NAMALWA (cell line): ENCODE measurements at regions not wholly inside any gene's neighbourhood (a gene's known extent, or its start where the extent isn't known, plus 50 kb on each side); places are given as distances from the start of the nearest gene placed in this dataset.
"Not testable (repeated sequence)": the region's sequence is repeated elsewhere in the genome, so short reads cannot be mapped to it uniquely, and the experiment has no call there.

Experiments used
- DNase-seq: peaks from one replicate; pipeline ENCODE4 v3.0.0-alpha.2; 2015; ENCODE audit warnings: low spot score

DNA sequence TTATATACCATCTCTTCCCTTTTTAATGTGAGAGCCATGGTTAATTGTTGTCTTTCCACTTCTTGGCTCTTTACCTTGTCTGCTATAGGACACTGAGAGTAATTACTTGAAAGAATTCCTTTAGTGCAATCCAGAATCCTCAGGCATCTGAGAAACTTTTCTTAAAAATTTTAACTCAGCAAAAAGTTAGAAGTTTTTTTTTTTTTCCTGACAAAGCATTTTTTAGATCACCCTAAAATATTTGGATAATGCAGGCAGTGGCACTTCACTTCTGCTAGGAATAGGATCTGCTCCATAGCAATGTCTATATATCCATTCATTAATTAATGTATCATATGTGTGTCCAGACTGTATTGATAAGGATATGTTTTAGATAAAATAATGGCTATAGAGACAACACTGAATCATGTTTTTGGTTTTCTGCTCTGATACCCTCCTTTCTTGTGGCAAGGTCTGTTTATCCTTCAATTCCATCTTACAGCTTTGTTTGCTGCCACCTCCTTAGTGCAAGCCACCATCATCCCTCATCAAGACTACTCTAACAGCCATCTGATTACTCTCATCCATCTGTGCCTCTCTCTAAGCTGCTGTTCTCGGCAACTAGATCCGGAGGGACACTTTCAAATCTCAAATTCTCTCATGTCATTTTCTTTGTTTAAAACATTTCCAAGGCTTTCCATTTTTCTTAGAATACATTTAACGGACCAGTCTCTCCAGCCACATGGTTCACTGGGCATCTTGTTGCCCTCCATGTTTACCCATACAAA is 563.5 kb downstream of the EDEM1 start:
- no peak for DNase-seq

DNA sequence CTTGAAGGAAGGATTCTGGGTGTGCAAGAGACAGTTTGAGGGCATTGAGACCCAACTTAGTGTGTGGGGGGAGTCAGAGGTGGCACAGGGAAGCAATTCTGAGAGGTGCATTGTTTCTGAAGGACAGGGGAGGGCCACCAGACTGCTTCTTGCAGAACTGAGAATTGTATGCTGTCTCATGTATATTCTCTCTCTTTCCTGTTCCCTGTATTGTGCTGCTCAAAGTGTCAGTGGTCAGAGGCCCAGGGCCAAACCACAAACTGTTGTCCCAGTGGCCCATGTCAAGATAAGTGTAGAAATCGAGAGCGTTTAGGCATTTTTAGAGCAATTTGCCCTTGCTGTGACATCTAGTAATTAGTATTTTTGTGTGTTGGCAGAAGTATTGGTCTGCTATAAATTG is 567.1 kb downstream of the EDEM1 start:
- DNase-seq, result no peak

DNA sequence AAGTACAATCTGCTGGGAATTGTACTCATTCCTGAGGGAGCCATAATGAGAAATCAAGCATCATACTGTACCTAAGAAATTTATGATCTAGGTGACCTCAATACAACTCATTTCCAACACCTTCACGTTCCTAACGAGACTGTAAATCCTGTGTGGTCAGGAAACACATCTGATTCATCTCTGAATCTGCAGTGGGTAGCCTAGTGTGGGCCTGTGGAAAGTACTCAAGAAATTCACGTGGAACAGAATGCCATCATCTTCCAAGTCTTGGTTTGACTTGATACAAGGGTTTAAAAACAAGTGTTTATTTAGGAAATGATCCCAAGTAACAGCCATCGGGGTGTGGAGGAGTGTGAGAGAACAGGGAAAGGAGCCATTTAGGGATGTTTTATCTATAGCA is 568.9 kb downstream of the EDEM1 start:
- no peak for DNase-seq

DNA sequence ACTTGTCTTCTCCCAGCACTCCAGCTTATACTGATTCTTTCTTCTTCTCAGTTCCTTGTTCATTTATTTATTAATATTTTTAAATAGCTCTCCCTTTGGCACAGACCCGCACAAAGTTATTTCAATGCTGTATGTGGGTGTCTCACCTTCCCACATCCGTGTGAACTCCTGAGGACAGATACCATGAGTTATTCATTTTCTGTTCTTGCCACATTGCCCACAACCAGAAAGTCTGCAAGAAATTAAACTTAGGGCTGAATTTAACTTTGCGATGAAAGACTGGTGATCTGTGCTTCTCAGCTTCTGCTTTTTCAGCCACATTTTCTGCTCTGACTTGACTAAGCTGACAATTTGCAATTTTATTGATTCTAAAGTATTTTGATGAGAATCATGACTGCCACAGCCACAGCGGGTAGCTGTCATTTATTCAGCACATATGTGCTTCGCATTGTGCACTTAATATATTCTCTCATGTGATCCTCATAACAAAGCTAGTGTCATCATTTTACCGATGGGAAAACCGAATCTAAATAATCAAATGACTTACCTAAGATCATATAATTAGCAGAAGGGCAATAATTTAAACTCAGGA is 569.8 kb downstream of the EDEM1 start:
- no peak for DNase-seq

DNA sequence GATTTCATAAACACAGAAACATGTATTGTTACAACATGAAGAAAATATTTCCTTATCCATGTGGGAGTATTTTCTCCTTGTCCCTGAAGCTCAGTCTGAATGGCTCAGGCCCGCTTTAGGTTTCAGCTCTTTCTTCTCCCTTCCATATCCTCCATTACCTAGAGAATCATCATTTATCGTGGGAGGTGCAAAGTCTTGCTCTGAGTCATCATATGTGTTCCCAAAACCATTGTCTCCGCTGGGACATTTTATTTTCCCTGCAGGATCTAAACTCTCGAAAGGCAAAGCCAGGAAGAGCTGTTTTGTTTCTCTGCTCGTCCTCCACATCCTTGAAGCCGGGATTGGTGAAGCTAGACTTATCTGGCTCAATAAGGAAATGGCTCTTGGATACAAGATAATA is 571.2 kb downstream of the EDEM1 start:
- no peak for DNase-seq

DNA sequence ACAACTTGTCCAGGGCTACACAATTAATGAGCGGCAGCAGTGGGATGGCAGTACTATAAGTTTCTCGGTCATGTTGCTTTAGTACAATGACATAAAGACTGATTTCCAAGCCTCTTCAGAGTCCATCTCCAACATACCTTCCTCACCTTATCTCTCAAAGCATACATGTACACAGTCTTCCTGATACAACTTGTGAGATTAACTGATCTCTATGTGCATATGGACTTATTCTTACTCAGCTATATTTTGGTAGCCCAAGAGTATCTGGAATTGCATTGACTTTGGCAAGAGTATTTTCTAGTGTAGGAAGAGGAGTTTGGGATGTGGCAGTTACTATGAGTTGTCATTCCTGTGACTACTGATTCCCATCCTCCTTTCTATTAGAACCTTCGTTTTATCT is 575.0 kb downstream of the EDEM1 start:
- DNase-seq, result no peak

DNA sequence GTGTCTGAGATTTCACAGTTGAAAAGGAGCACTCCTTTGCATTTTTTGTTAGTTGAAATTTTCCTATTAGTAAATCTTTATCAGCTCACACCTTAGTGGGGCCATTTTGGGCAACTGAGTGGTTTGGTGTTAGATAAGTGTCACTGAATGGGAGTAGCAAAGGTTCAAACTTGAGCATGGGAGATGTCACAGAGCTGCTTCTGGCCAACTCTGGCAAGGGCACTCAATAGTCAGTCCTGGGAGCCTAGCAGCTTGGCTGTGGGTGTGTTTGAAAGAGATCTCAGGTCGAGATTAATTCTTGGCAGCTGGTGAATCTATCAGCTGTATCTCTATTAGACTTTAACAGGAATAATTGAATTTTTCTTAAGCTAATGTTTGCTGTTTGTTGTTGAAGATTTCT is 579.3 kb downstream of the EDEM1 start:
- DNase-seq, result no peak

DNA sequence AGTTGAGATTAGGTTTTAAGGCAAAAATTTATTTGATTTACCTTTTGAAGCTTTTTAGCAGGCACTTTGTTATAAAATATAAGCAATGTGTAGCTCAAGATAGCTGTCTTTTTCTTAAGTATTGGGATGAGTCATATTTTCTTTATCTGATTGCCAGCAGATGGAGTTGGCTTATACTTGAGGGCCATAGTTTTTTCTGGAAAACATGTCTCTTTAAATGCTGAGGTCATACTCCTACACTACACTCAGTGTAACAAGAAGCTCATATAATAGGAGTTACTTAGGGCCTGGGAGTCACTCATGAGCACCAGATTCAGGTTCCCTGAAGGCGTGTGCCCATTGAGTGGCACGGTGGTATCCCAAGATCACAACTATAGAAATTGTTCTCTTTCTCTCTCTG is 579.8 kb downstream of the EDEM1 start:
- no peak for DNase-seq

DNA sequence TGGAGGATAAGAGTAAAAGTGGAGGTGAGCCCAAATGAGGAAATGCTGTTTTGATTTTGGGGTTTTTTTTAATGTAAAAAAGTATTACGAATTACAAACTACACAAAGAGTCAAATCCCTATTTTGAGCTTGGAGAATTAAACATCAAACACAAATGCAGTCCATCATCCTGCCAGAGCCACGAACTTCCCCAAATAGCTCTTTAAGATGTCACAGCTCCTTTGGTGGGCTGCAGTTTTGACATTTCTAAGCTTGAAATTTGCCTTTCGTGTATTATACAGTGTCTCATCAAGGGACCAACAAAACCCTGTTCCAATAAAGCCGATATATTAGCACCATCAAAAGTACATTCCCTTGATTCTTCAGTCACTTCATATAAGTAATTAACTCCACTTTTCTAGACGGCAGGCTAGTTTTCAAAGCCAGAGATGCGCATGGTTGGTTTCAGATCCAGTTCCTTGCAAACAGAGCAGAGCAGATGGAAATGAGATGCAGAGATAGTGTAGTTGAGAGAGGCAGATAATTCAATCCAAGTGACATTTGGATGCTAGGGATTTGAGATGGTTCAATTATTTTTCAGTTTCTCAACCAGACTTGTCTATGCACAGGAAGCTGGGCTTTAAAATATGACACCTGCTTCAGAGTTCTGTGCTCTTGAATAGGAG is 580.9 kb downstream of the EDEM1 start:
- no peak for DNase-seq

DNA sequence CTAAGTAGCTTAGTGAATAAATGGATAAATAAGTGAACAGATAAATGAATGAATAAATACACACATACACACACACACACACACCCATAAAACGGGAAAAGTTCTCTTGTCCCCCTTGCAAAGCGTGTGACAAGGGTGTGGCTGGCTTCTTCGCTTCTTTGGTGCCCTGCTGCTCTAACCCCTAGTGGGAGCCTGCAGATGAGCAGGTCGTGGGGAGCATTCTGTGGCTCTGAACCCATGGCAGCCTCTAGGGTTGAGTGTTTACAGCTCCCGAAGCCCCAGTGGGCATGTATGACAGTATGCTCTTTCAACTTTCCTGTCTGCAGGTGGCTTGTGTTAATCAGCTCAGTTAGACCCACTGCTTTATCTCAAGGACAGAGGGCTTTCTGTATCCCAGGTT is 582.3 kb downstream of the EDEM1 start:
- peak; percentile 6 for DNase-seq

DNA sequence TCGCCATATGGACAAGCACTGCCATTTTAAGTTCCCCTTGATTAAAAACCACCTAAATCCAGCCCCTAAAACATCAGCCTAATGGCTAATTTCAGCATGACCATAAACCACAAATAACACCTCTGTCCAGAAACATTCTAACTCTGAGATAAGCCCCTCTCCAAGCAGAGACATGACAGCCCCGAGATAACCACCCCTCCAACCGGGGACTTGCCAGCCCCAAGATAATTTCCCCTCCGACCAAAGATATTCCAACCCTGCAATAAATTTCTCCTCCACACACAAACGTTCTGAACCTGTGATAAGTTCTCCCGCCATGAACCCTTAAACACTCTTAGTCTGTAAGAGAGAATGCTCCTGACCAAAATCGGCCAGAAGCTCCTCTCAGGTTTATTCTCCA is 586.8 kb downstream of the EDEM1 start:
- DNase-seq, result no peak

DNA sequence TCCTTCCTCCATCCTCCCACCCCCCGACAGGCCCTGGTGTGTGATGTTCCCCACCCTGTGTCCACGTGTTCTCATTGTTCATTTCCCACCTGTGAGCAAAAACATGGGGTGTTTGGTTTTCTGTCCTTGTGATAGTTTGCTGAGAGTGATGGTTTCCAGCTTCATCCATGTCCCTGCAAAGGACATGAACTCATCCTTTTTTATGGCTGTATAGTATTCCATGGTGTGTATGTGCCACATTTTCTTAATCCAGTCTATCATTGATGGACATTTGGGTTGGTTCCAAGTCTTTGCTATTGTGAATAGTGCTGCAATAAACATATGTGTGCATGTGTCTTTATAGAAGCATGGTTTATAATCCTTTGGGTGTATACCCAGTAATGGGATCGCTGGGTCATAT is 587.6 kb downstream of the EDEM1 start:
- DNase-seq, result not testable (repeated sequence)

DNA sequence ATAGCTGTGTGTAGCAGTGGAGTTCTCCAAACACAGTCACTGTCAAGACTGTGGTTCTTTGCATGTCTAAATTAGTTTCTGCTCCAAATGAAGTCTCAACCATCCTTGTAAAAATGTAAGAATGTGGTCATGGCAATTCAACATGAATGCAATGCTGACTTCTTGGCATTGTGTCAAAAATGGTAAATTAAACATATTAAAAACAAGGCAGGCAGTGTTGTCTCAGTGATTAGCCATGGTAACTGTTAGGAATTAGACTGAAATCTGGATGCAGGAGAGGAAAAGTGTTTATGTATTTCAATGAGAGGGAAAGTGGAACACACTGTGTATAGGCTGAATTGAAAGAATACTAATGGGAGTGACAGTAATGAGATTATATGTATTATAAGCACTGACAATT is 597.2 kb downstream of the EDEM1 start:
- DNase-seq, result no peak

DNA sequence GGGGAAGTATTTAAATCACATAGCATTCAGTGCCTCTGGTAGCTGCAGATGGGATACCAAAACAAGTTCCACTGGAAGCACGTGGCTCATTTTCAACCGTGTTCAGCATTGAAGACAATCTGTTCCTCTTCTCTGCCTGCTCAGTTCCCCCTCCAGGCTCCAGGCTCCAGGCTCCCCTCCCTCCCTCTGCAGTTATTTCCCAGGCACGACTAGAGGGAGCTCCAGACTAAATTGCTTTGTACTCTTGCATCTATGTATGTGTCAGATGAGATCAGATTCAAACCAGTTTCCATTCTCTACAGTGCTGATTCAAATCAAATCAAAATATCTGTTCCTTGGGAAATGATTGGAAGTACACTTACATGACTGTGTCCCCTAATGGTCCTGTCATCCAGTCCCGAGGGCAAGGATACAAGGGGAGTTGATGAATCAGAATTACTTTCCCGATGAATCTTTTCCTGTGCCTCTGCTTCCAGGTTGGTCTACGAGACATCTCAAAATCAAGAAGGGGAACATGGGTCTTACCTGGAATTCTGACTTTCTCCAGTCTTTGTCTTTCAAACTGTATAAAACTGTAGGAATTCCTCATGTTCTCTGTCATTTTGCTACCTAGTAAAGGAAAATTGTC is 600.5 kb downstream of the EDEM1 start:
- no peak for DNase-seq

DNA sequence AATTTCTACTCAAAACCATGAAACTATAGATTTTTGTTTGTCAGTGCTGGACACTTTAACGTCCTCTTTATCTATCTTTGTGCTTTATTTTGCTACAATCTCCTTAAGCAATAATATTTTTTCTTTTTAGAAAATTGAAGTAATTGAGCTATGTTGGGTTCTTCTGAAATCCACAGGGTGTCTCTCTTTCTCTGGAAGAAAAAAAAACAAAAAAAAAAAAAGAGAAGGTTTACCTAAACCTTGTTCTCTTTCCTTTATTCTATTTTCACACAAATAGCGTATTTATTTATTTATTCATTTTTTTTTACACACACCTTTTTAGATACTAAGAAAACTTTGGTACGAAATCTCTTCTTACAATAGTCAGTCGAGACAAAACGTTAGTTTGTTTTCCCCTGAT is 601.0 kb downstream of the EDEM1 start:
- DNase-seq, result no peak

DNA sequence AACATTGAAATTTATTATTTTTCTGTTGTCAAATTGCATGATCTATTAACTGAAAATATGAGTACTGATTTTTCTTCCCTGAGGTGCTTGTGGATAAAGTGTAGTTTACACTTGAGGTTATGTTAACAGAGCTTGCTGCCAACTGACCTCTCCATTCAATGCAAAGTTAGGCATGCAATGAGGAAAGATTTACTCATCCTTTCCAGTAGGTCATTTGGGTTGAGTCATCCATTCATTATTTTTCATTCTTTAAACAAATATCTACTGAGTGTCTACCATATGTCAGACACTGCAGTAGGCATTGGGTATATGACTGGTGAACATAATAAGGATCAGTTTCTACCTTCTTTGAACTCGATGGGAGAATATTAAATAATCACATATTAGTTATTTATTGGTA is 604.1 kb downstream of the EDEM1 start:
- DNase-seq, result no peak

DNA sequence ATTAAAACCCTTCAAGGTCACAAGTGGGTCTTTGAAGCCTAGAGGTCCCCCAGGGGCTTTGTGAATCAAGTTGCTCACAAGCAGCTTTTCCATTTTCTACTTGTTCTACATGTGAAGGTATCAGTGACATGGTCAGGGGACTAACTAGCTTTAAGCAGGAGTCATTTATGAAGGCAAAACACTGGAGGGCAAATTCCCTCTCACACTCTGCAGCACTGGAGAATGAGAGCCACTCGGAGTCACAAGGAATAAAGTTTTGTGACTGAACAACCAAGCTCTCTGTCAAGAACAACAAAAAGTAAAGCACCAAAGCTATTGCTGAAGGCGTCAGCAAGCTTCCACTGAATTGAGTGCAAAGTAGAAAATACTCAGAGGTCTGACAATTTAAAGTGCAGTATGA is 609.0 kb downstream of the EDEM1 start:
- no peak for DNase-seq

DNA sequence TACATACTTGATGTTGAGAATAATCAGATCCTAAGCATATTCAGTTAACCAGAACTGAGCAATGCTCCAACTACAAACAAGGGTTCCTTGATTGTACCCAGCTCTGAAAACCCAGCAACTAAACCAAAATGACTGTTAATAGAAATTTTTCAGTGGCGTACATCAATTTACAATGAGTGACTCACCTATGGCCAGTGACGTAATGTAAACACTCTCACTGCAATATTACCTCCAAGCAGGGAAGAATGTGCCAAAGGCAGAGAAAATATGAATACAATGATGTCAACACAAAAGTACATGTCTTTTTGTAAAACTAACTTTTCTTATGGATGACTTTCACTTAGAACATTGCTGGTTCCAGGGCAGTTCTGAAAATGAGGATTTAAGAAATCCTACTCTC is 611.3 kb downstream of the EDEM1 start:
- DNase-seq, result no peak

DNA sequence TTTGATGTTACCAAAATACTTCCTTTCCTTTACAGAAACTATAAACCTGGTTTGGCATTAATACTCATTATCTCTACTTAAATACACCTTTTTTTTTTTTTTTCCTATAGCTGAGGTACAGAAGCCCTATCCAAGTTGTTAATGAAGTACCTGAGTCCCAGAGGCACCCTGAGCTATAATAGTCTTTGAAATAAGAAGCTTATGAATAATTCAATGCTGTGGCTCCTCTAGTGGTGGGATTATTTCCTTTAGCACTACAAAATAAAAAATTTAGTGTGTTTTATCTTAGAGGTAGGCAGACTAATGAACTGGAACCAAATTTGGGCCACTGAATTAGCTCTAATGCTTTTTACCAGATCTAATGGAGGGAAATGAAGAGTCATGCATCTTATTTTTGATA is 611.9 kb downstream of the EDEM1 start:
- peak; percentile 5 for DNase-seq

DNA sequence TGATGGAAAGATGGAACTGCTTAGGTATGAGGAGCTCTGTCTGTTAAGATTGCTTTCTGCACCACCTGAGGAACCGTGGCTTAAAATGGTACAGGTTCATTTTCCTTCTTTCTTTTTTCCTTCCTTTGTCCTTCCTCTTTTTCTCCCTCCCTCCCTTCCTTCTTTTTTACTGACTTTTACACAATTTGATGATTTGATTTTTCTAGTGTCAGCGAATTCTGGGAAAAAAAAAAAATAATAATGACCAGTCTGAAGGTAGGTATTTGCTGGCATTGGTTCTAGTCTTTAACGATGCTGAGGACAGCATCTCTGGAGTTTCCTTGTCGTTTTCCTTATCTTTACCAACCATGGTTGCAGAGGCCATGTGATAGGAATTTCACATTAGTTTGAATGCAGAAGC is 613.5 kb downstream of the EDEM1 start:
- no peak for DNase-seq

DNA sequence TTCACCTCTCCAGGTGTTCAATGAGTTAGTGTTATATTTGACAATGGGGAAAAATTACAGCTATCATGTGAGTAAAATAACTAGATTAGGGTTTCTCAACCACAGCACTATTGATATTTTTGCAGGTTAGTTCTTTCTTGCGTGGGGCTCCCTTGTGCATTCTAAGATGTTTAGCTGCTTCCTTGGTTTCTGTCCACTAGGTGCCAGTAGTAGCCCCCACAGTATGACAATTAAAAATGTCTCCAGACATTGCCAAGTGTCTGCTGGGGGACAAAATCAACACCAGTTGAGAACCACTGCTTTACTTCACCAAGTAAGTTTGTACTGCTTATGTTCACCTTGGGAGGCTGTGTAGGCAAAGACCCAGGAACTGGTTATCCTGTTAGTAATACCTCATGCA is 618.7 kb downstream of the EDEM1 start:
- DNase-seq, result peak; percentile 30

DNA sequence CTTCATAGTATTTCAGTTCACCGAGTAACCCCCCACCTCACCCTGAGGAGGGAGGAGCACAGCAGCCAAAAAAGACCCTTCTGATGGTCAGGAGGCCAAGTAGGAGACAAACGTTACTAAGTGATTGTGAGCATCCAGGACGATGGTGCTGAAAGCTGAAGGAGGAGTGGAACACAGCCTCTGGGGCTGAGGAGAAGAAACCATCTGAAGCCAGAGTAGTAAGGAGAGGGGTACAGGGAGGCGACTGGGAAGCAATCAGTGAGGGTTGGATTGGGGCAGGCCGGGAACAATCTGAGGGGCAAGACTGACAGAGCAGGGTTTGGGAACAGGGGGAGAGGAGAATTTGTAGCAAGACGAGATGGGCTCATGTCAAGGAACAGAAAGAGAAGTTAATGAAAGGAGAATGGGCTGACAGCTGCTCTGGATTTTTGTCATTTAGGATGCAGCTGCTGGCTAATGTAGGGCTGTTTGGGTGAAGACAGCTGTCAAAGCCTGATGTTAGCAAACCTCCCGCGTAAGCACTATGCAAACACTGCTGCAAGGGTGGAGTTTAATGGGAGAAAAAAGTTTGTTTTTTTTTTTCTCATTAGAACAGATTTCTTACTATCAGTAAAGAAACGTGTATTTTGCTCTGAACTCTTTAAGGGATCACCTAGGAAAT is 622.2 kb downstream of the EDEM1 start:
- no peak for DNase-seq

DNA sequence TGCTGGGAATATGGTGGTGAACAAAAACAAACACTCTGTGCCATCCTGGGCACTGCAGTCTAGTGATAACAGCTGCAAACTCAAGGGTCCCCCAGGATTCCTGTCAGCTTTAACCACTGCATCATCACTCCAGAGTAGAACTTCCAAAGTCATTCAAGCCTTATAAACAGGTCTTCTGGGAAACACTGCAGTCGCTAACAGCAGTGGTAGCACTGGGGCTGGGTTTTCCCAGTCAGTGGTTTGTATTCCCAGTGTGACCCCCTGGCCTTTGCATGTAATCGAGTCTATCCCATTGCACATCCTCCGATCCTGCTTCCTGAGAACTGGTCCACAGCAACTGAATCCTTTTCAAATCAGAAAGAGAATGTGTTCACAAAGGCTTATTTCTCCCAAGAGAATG is 623.5 kb downstream of the EDEM1 start:
- no peak for DNase-seq
